Tibial artery (tissue), 4 donors: ENCODE measurements at regions not wholly inside any gene's neighbourhood (a gene's known extent, or its start where the extent isn't known, plus 50 kb on each side); places are given as distances from the start of the nearest gene placed in this dataset.

ENCODE experiments used
- DNase-seq, 2 donors: peaks; one replicate each; pipeline ENCODE4 v3.0.0-alpha.2; 2019
- H3K27ac ChIP-seq, 2 donors: fragments of 200-600 bp; sonication (generic) in 1 of 2; 1 replicate in 1 of 2; 2 replicates in 1 of 2; pipeline ENCODE4 v1.5.1; 2018 to 2019; ENCODE audit warnings: mild to moderate bottlenecking in 1 of 2
- H3K27me3 ChIP-seq, 2 donors: fragments of 200-600 bp; sonication (generic) in 1 of 2; one replicate each; pipeline versions ENCODE4 v1.5.1 to v1.6.0; 2016 to 2019
- H3K36me3 ChIP-seq, 3 donors: fragments of 200-600 bp; sonication (generic) in 2 of 3; one replicate each; pipeline ENCODE4 v1.5.1; 2016 to 2019; ENCODE audit warnings: mild to moderate bottlenecking in 2 of 3
- H3K4me1 ChIP-seq, 4 donors: fragments of 200-600 bp; sonication (generic) in 2 of 4; 1 replicate in 3 of 4; 2 replicates in 1 of 4; pipeline ENCODE4 v1.5.1; 2016 to 2019
- H3K4me3 ChIP-seq, 2 donors: fragments of 200-600 bp; sonication (generic) in 1 of 2; 1 replicate in 1 of 2; 2 replicates in 1 of 2; pipeline ENCODE4 v1.5.1; 2018 to 2019; ENCODE audit warnings: mild to moderate bottlenecking in 2 of 2
- H3K9me3 ChIP-seq, 3 donors: fragments of 200-600 bp; sonication (generic) in 1 of 3; one replicate each; pipeline ENCODE4 v1.5.1; 2016 to 2019
- CTCF ChIP-seq, 2 experiments: fragments of 200-600 bp in 1 of 2; fragments of 450-650 bp in 1 of 2; IDR thresholded peaks; one replicate each; pipeline ENCODE4 v1.5.1; 2017 to 2019; ENCODE audit warnings: antibody characterized with exemption in 2 of 2, mild to moderate bottlenecking in 1 of 2, moderate library complexity in 1 of 2
- intact Hi-C: fragments of 100-400 bp; cut with DNase I; formaldehyde crosslinking; loops from one replicate; pipeline ENCODE4 v1.15.0; 2023; ENCODE audit warnings: low total_unique reads

DNA sequence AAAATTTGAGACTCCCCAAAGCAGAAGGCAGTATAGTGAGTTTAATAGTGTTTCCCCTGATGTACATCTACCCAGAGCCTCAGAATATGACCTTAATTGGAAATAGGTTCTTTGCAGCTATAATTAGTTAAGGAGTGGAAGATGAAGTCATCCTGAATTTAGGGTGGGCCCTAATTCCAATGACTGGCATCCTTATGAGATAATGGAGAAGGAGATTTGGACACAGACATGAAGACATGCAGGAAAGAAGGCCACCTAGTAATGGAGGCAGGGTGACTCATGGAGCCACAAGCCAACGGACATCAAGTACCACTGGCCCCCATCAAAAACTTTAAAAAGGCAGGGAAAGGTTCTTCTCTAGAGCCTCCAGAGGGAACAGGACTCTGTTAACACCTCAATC is 308.9 kb downstream of the TXNL1 start:
- H3K9me3 ChIP-seq: no peaks in the 10 kb centered on the region
- TF ChIP-seq CTCF (IDR thresholded peaks at IDR 0.05): no peak
- DNase-seq: no peak
- H3K4me3 ChIP-seq: no peak overlapping the region
- H3K27ac ChIP-seq: no peak overlapping the region
- intact Hi-C loops: no loop called here
- H3K4me1 ChIP-seq: peaks cover 0 to 25% (median 11%) of the 10 kb centered on the region in 4 donors
- H3K36me3 ChIP-seq: no peaks in the 10 kb centered on the region
- no peaks in the 10 kb centered on the region for H3K27me3 ChIP-seq

DNA sequence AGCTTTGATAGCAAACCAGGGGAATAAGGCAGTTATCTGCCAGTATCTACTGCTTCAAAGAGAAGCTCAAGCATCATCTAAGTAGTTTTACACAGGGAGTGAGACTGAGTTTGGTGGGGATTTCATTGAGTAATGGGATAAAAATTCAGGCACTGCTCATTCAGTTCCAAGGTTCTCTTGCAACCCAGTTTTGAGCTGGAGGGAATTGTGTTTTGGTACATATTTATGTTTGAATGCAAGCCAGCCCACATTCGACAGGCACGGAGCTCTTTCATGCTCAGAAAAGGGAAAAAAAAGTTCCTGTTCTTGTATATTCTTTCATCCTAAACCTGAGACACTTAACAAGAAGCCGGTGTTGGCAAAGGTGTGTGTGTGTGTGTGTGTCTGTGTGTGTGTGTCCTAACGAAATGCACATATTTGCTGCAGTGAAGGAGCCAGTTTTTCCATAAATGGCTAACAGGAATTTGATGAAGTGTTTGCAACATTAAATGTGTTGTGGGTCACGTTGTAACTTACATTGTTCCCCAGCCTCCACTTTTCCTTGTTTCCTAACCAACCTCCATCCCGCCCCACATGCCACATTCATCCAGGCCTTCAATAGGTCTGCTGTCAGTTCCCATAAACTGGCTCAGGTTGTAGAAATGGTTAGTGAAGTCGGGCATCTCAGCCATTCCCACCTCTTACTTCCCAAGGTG is 311.1 kb downstream of the TXNL1 start:
- Histone ChIP-seq H3K27me3 (no peaks in the 10 kb centered on the region), H3K4me3 (no peak overlapping the region), H3K9me3 (no peaks in the 10 kb centered on the region), H3K4me1 (peaks cover 0 to 25% (median 11%) of the 10 kb centered on the region in 4 donors), H3K36me3 (no peaks in the 10 kb centered on the region), H3K27ac (no peak overlapping the region)
- intact Hi-C loops: no loop called here
- DNase-seq: no peak
- TF ChIP-seq CTCF (IDR thresholded peaks at IDR 0.05): no peak

GRCh38 chr18:56326336-56327072 is 311.9 kb downstream of the TXNL1 start:
- Histone ChIP-seq H3K9me3 (no peaks in the 10 kb centered on the region), H3K4me3 (no peak overlapping the region), H3K36me3 (no peaks in the 10 kb centered on the region), H3K4me1 (peaks cover 0 to 25% (median 11%) of the 10 kb centered on the region in 4 donors), H3K27me3 (no peaks in the 10 kb centered on the region), H3K27ac (no peak overlapping the region)
- no peak for TF ChIP-seq CTCF (IDR thresholded peaks at IDR 0.05)
- intact Hi-C loops: no loop called here
- no peak for DNase-seq

DNA sequence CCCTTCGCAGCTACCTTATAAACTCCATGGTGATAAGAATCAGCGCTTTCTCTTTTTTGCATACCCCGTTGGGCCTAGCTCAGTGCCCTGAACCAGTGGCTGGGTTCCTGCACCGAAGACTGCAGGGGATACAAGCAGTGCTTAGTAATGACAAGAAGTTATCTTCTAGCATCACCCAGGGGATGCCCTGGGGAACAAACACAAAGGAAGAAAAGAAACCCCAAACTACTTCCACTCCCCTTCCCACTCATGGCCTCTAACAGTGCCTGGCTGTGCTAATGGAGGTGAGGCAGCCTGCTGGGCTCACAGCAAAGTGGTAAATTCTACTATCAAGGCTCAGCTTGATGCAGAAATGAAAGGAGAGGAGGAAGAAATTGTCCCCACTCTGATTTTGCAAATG is 314.7 kb downstream of the TXNL1 start:
- no peaks in the 10 kb centered on the region for H3K9me3 ChIP-seq
- peaks cover 0 to 18% (median 7%) of the 10 kb centered on the region in 4 donors for H3K4me1 ChIP-seq
- no peaks in the 10 kb centered on the region for H3K27me3 ChIP-seq
- no peak for DNase-seq
- TF ChIP-seq CTCF (IDR thresholded peaks at IDR 0.05): no peak
- intact Hi-C loops: no loop called here
- no peak overlapping the region for H3K4me3 ChIP-seq
- no peaks in the 10 kb centered on the region for H3K36me3 ChIP-seq
- H3K27ac ChIP-seq: no peak overlapping the region

DNA sequence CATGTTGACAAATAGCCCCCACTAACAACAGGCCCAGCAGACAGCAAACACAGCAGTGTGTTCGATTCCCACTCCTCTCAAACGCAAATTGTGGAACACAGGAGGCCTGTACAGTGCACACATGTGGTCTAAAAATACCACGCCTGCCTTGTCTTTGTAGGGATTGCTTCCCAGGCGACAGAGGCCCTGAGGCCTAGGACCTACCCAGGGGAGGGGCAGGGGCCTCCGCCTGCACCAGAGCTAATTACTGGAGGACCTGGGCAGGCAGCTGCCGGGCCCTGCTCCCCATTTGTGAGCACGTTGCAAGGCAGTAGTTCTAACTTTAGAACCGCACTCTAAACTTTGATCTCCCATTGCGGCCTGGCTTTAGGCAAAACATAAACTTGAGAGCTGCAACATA is 316.0 kb downstream of the TXNL1 start:
- Histone ChIP-seq H3K36me3 (no peaks in the 10 kb centered on the region), H3K9me3 (no peaks in the 10 kb centered on the region), H3K27me3 (no peaks in the 10 kb centered on the region), H3K27ac (no peak overlapping the region), H3K4me3 (no peak overlapping the region), H3K4me1 (peaks cover 0 to 16% (median 6%) of the 10 kb centered on the region in 4 donors)
- TF ChIP-seq CTCF (IDR thresholded peaks at IDR 0.05): no peak
- intact Hi-C loops: no loop called here
- no peak for DNase-seq
